ENCODE measurements at regions not wholly inside any gene's neighbourhood (a gene's known extent, or its start where the extent isn't known, plus 50 kb on each side); places are given as distances from the start of the nearest gene placed in this dataset.

GRCh38 chr7:18087026-18087686 is 59.5 kb upstream of the PRPS1L1 start:
- TF ChIP-seq SMC3 (IDR thresholded peaks at IDR 0.05): no peak
- TF ChIP-seq CTCF (IDR thresholded peaks at IDR 0.05): no peak
